GM18858 (cell line): ENCODE measurements at regions not wholly inside any gene's neighbourhood (a gene's known extent, or its start where the extent isn't known, plus 50 kb on each side); places are given as distances from the start of the nearest gene placed in this dataset.

ENCODE experiments used
- ATAC-seq: cut with Tn5 transposase; IDR thresholded peaks from one replicate; pipeline ENCODE4 v1.9.1; 2021; ENCODE audit not compliant: unreplicated experiment

DNA sequence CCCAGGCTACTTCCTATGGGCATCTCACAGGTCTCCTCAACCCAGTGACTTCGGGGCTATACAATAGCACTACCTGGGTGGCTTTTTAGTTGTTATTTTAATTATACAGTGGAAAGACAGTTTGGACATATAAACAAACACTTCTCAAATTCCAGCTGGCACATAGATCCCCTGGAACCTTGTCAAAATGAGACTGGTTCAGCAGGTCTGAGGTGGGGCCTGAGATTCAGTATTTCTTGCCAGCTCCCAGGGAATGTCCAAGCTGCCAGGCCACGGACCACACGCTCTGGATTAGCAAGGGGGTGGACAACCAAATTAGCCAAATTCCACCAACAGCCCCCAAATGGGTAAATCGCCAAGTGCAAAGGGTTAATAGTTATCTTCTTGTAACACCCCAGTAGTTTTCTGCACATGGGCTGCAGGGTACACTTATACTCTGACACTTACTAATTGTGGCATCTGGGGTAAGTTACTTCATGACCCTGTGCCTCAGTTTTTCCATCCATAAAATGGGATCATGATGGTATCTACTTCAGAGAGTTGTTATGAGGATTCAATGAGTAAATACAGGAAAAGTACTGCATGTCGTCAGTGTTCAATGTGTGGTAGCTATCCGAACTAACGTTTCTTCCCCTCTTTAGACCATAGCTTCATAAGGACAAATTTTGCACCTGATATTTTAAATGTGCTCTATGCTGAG, 789.4 kb upstream of the TBX3 start:
- no peak for ATAC-seq

DNA sequence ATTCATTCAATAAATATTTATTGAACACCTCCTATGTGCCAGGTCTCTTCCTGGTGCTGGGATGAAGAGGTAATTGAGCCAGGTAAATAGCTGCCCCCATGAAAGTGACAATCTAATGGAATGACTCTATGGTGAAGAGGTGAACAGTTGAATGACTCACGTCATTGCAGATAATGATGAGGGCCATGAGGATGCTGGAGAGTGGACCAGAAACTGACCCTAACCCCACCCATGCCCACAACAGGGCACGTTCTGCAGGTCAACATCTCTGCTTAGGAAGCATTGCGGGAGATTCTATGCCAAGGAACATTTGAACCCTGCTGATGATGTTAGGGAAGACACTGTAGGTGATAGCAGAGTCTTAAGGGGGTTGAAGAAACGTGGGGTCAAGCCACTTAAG, 788.9 kb upstream of the TBX3 start:
- no peak for ATAC-seq

DNA sequence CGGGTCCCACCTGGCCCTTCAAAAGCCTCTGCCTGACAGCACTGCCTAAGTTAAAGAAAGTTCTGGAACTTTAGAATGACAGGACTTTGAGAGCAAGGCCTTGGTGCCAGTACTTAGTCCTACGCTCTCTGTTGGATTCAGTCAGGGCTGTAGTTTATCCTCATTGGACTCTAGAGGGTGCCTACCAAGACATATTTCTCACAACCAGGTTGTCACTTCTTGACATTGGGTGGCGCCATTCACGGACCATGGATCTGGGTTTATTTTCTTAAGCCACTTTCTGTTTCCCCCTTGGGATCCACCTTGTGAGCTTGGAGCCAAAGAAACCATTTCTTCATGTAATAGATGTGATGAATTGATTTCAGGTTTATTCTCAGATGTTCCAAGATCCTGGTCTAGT, 787.0 kb upstream of the TBX3 start:
- no peak for ATAC-seq

DNA sequence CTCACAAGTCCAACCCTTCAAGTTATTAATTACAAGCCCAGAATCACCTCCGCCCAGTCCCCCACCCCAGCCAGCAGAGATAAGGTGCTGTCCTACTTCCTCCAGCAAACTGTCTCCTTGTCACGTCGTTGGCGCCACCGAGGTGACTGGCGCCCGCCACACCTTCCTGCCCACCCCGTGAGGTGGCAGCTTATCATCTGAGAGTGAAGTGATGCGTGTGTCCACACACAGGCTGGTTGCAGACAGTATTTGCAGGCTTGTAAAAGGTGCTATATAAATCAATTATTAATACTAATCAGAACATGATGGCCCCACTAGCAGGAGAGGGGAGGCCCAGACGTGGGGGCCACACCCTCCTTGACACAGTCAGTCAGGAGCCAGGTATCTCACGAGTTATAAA, 786.6 kb upstream of the TBX3 start:
- no peak for ATAC-seq

DNA sequence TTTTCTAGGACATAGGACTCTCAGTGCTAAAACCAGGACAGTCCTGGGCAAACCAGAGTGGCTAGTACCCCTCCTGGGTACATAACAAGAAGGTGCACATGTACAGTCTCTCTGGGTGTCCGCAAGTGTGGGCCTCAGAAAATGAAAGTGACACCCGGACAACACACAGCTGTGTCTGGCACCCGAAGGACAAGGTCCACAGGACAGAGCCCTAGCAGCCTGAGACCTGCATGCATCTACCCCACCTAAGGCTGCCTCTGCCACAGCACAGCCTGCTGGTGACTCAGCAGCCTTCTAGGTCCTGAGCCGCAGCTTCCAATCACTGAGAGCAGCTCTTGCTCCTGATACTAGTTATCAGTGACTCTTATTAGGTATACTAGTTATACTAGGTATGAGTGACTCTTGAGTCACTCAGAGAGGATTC, 784.1 kb upstream of the TBX3 start:
- no peak for ATAC-seq

DNA sequence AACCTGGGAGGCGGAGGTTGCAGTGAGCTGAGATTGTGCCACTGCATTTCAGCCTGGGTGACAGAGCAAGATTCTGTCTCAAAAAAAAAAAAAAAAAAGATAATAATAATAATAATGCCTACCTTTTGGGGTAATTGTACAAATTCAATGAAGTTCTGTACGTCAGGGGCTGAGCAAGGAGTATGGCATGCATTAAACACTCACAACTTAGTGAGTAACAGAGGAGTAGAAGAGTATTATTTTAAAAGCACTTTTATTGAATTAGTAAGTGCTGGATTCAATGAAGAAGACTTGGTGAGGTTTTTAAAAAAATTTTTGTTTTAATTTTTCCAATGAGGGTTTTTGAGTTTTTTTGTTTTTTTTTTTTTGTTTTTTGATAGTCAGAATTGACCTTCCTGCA, 783.6 kb upstream of the TBX3 start:
- ATAC-seq = no peak

DNA sequence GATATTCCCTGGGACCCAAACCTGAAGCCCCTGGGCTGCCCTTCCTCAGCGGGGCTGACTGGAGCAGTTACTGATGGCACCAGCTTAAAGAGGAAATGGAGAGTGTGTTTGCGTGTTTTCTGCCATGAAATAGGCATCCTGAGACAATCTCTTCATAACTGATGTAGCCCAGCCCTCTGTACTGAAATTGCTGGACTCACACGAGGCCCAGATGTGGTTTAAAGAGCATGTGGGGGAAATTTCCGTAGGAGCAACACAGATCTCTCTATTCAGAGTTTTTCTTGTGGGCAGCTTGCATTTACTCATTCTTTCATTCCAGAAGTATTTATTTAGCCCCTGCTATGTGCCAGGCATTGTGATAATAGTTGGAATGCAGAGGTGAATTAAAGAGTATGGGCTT, 782.1 kb upstream of the TBX3 start:
- ATAC-seq = no peak

DNA sequence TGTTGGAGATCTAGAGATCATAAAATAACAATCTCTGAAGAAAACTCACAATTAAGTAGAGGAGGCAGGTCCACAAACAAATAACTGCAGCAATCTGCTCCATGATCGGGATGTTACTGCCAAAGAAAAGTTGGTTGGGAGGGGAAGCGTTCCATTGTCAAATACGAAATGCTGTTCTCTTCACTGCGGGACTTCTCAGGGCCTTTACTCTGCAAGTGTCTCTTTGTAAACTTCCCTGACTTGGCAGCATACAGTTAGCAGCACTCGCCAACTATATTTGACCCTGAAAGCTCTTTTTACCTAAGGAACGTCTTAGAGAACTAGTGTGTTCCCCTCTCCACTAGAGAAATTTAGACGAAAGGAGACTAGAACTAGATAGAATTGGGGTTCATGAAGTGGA, 780.7 kb upstream of the TBX3 start:
- ATAC-seq = no peak

DNA sequence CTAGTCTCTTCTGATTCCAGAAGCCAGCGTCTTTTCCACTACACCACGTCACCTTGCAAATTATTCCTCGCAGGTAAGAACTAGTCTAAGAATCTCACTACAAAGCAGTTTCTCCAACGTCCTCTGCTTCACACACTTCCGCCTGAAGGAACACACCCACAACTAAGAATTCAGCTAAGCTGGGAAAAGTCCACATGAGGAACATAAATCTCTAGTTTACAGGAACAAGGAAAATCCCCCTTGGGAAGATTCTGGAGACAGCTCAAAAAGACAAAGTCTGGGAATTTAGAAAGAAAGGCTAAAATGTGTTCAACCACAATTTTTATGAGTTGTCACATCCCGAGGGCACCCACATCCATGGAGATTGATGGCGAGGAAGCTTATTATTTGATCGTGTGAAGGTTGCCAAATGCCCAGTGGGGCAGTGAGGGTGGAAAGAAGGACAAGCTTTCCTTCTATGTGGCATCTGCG, 780.2 kb upstream of the TBX3 start:
- ATAC-seq = no peak

DNA sequence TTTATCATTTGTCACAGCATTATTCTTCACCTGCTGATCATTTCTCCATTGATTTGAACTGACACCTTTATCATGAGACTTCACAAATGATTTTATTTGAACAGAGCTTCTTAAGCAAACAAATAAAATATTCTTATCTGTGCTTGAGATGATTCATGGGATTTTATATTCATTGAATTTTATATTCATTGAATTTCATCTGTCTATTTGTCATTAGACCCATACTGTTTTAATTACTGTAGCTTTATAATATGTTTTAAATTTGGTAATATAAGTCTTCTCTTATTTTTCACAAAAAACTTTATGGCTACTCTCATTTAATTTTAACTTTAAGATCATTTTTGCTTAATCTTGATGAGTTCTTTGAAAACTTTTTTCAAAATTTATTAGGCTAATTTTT, 777.4 kb upstream of the TBX3 start:
- no peak for ATAC-seq

DNA sequence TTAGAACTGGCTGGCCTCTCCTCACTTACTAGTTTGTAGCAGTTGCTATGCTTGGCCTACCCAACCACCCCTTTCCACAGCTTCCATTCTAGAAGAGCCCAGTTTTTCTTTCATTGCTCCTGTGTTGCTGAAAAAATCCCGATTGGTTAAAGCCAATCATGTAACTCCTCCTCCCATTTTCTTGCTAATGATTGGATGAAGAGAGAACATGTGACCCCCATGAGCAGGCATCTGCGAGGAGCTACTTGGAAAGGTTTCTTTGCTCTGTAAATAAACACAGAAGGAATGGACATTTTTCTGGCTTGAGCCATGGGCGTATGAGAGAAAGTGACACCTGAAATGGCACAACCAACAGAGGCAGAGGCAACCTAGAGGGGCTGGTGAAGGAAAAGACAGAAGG, 773.8 kb upstream of the TBX3 start:
- no peak for ATAC-seq

DNA sequence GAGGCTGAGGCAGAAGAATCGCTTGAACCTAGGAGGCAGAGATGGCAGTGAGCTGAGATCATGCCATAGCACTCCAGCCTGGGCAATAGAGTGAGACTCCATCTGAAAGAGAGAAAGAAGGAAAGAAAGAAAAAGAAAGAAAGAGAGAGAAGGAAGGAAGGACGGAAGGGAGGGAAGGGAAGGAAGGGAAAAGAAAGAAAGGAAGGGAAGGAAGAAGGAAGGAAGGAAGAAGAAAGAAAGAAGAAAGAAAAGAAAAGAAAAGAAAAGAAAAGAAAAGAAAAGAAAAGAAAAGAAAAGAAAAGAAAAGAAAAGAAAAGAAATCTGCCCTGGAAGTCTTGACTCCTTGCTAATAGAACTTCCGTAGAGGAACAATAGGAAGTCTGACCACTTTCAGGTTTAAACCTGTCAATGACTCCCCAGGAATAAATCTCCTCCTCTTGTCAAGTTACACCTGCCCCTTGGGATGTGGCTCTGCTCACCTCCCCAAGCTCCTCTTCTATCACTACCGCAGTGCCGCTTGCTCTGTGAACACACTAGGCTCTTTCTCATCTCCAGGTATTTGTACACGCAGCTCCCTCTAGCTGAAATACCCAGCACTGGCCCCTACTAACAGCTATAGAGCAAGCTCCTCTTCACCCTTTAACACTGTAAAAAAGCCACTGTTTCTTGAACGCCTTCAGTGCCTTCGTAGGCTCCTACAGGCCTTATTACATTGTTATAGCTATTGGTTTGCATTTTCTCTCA, 773.1 kb upstream of the TBX3 start:
- no peak for ATAC-seq

DNA sequence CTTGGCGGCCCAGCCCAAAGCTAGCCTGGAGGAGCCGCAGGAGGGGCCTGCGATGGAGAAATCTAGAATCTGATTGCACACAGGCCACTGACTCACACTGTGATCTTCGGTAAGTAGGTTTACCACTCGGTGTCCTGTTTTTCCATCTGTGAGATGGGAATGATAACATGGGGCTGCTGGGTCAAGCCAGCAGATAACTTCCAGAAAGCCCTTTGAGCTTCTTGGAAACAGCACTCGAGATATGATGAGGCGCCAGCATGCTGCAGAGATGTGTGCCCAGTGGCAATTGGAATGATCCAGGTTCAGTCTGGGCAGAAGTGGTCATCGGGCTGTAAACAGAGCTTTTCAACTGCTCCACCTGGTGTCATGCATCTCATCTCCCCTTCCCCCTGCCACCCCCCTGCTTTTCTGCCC, 771.3 kb upstream of the TBX3 start:
- ATAC-seq = no peak

DNA sequence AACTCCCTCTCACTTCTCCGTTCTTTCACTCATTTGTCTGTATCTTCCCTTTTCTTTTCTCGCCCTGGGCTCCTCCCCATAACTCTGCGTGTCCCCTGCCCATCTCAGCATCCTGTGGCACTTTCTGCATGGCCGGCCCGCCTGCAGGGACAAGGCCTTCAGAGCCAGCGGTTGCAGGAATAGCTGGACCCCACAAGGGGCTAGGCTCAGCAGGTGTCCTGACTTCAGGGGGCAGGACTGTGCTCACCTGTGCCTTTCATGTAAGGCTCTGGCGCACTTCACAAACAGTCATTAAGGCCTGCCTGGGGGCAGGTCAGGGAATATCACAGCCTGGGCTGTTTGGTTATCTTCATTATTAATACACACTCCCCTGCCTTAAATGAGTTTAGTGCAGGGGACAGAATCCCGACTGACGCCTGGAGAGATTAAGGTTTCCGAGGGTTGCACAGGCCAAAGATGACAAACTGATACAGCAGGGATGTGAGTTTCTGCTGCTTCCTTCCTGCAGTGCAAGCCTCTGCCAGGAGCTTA, 768.8 kb upstream of the TBX3 start:
- ATAC-seq = no peak

DNA sequence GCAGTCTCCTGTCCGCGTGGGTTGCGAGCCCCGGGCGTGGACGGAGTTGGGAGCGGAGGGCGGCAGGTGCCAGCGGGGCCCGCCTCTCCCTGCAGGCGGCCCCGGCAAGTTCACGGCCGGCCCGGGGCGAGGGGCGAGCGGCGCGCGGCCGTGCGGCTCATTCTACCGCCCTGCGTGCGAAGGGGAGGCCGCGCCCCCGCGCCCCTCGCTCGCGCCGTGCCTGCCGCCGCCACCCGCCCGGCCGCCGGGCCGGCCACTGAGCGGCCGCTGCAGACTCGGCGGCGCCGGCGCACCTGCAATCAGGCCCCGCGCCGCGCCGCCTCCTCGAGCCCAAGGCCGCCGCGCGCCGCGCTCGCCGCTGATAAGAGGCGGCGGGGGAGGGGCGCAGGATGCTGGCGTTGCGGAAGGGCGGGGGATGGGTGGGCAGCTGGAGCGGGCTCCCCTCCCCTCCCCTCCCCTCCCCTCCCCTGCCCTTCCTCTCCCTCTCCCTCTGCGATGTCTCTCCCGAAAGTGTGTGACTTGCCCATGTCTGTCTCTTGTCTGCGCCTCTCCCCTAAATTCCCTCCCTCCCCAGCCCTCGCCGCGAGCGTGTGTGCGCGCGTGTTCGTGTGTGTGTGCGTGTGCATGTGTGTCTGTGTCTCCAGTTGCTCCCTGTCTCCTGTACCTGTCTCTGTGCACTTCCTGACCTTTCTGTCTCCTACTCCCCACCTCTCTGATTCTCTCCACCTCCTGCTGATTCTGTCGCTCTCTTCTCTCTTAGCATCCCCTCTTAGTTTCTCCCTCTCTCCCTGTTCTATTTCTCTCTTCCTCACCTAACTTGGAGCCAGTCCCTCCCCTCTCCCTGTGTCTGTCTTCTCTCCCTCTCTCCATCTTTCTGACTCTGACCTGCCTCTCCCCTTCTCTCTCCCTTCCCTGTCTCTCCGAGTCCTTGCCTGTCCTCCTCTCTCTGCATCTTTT, 768.1 kb upstream of the TBX3 start:
- no peak for ATAC-seq

DNA sequence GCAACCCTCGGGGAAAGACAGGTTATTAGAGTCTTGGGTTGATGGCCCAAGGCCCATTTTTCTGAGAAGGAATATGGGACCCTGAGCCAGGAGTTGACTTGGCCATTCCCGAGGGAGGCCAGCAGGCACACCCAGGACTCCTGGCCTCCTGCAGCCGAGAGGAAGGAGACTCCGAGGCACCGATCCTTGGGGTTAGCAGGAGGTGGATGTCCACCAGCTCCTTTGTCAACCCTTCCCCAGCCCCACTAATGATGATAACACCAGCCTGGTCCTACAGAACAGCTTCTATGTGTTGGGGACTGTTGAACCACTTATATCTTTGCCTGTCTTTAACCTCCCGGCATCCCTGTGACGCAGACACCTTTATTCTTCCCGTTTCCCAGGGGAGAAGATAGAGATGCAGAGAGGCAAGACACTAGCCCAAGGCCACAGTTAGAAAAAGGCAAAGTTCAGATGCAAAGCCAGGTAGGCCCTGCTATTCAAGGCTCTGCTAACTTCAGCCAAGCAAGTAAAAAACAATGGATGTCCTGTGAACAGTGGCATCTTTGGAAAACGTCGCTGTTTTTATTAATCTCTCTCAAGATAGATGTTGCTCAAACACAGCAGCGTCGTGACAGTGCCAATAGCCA, 767.3 kb upstream of the TBX3 start:
- ATAC-seq = no peak

DNA sequence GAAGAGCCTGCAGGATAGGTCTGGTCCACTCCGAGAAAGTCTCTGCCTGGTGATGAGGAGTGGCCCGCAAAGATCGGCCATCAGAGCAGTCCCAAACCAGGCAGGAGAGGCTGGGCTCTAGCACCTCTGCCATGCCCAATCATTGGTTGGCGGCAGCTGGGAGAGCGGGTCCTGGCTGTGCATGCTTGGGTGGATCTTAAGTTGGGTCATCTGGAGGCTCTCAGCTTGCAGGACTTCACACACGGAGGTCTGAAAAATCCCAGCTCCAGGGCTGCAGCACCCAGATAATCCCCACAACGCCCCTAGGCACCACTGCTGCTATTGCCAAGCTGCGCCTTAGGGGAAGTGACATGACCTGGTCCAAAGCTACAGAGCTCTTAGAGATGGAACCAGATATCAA, 766.7 kb upstream of the TBX3 start:
- ATAC-seq = no peak

DNA sequence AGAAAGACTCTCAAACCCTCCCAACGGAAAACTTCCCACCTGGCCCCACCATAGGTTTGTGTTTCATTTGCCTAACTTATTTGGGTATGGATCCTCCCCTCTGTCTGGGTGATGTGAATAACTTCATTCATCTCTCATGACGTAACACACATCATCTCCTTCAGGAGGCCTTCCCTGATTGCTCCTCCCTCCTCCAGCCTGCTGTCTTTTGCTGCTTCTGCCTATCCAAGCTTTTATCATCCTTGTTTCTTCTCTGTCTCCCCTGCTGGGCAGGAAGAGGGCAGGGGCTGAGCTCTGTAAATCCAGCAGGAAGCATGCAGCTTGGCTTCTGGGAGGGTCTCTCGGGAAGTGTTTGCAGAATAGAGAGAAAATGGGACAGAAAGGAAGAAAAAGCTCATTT, 766.0 kb upstream of the TBX3 start:
- no peak for ATAC-seq

DNA sequence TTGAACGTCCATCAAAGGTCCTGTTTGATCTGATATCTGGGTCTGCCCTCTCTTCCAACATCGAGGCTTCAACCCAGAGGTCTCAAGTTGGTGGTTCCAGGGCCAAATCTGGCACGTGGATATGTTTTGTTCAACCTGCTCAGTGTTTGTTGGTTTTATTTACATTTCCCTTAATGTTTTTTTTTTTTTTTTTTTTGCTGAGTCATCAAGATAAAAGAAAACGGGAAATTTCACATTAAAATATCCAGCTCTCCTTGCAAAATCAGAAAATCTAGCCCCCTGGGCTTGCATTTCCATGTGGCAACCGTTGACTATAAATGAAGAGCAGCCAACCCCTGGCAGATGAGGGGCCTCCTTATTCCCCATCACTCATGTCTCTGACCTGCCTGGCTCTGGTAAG, 765.6 kb upstream of the TBX3 start:
- no peak for ATAC-seq

DNA sequence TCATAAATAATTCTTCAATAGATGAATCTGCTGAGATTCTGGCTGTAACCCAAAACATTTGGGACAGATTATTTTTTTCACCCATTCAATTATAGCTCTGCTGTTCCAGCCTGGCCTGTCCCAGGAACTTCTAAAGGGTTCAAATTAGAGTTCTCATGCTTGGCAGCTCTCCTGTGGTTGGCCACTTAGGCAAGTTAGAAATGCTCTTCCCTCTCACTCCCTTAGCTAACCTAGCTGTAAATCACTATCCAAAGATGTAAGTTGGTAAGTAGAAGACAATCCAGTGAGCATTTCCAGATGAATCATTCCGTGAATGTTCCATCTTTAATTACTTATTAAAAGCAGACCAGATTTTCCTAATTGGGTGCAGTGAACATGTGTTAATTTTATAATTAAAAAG, 760.4 kb upstream of the TBX3 start:
- ATAC-seq = no peak
